OCI-LY7 (cell line): ENCODE measurements at regions not wholly inside any gene's neighbourhood (a gene's known extent, or its start where the extent isn't known, plus 50 kb on each side); places are given as distances from the start of the nearest gene placed in this dataset.

Experiments used
- BruUV-seq: library from RNA; stranded (reverse); fragments of 400-500 nt; replicated peaks from 2 replicates; lab custom pipeline; 2021; lab: Mats Ljungman, UMichigan
- CTCF ChIA-PET: fragments of 300-600 bp; sonication (Branson Sonifier 250); formaldehyde crosslinking; loops from one replicate; lab custom pipeline; 2022; ENCODE audit warnings: antibody characterized with exemption; ENCODE audit not compliant: unreplicated experiment; lab: Charles Lee
- POLR2A ChIA-PET: fragments of 300-600 bp; sonication (Branson Sonifier 250); formaldehyde crosslinking; loops from one replicate; lab custom pipeline; 2022; ENCODE audit warnings: antibody characterized with exemption; lab: Charles Lee
- DNase-seq: peaks from one replicate; pipeline ENCODE4 v3.0.0-alpha.2; 2015; ENCODE audit warnings: low spot score
- H2AFZ ChIP-seq: fragments of 200-600 bp; sonication (generic), shearing (Covaris generic); 2 replicates; pipeline ENCODE4 v1.6.1; 2014; ENCODE audit warnings: mild to moderate bottlenecking, antibody characterized with exemption, low read length, moderate library complexity
- H3K27ac ChIP-seq: fragments of 200-600 bp; sonication (generic); 2 replicates; pipeline ENCODE4 v1.5.1; 2014; ENCODE audit warnings: mixed run types, low read depth, mild to moderate bottlenecking, moderate library complexity, low read length, inconsistent platforms; ENCODE audit not compliant: poor library complexity, severe bottlenecking
- H3K36me3 ChIP-seq: fragments of 200-600 bp; sonication (generic); 2 replicates; pipeline ENCODE4 v1.6.1; 2014; ENCODE audit warnings: mild to moderate bottlenecking, antibody characterized with exemption, low read length, moderate library complexity, mixed read lengths; ENCODE audit not compliant: insufficient read depth
- H3K4me1 ChIP-seq: fragments of 200-600 bp; sonication (generic); 2 replicates; pipeline ENCODE4 v1.5.1; 2014; ENCODE audit warnings: mild to moderate bottlenecking, low read length; ENCODE audit not compliant: insufficient read depth, poor library complexity, severe bottlenecking
- H3K4me2 ChIP-seq: fragments of 200-600 bp; sonication (generic); 2 replicates; pipeline ENCODE4 v1.6.1; 2014; ENCODE audit warnings: mild to moderate bottlenecking, low read length
- H3K4me3 ChIP-seq: fragments of 200-600 bp; sonication (generic); 2 replicates; pipeline ENCODE4 v1.5.1; 2014; ENCODE audit warnings: mild to moderate bottlenecking, low read depth, low read length; ENCODE audit not compliant: poor library complexity, severe bottlenecking
- H3K79me2 ChIP-seq: fragments of 200-600 bp; sonication (generic); 2 replicates; pipeline ENCODE4 v1.6.1; 2016; ENCODE audit warnings: low read depth, mild to moderate bottlenecking, low read length, moderate library complexity, mixed read lengths; ENCODE audit not compliant: insufficient read depth
- H3K9me2 ChIP-seq: fragments of 200-600 bp; sonication (generic); 2 replicates; pipeline ENCODE4 v1.6.1; 2016; ENCODE audit warnings: mild to moderate bottlenecking, low read length, mixed read lengths; ENCODE audit not compliant: insufficient read depth
- H3K9me3 ChIP-seq: fragments of 200-600 bp; sonication (generic); 2 replicates; pipeline ENCODE4 v1.6.1; 2014; ENCODE audit warnings: mild to moderate bottlenecking, mixed run types, low read length, mixed read lengths
- H4K20me1 ChIP-seq: fragments of 200-600 bp; sonication (generic); 2 replicates; pipeline ENCODE4 v1.6.1; 2014; ENCODE audit warnings: mild to moderate bottlenecking, antibody characterized with exemption, low read length, moderate library complexity, mixed read lengths; ENCODE audit not compliant: insufficient read depth
- EZH2phosphoT487 ChIP-seq: fragments of 200-600 bp; sonication (generic); IDR thresholded peaks from 2 replicates; pipeline ENCODE4 v1.6.1; 2018; ENCODE audit warnings: low read depth, borderline replicate concordance, mild to moderate bottlenecking, mixed run types, antibody characterized with exemption, low read length, moderate library complexity, mixed read lengths
- intact Hi-C: fragments of 100-400 bp; cut with micrococcal nuclease; formaldehyde crosslinking; loops from one replicate; pipeline ENCODE4 v1.10.0; 2022; ENCODE audit not compliant: unreplicated experiment
- TF ChIP-seq, protein P1 (sequence below): fragments of 200-600 bp; sonication (generic); conservative IDR thresholded peaks from 2 replicates; pipeline ENCODE4 v1.5.1; 2014; ENCODE audit warnings: mild to moderate bottlenecking, antibody characterized with exemption, low read length, moderate library complexity, mixed read lengths

DNA sequence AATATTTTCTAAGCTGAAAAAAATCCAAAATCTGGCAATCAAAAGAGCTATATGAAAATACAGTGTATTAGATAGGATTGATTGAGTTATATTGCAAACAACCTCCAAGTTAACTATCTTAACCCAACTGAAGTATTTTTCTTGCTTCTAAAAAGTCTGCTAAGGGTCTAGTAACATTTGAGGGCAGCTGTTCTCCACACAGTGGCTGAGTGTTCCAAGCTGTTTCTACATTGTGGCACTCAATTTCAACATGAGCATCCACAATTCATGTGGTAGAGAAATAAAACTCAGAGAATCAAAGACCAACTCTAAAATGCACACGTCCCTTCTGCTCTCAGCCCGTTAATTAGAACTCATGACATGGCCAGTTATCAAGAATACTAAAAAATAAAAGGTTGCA, 340.0 kb downstream of the C12orf50 start:
- TF ChIP-seq, protein P1, sequence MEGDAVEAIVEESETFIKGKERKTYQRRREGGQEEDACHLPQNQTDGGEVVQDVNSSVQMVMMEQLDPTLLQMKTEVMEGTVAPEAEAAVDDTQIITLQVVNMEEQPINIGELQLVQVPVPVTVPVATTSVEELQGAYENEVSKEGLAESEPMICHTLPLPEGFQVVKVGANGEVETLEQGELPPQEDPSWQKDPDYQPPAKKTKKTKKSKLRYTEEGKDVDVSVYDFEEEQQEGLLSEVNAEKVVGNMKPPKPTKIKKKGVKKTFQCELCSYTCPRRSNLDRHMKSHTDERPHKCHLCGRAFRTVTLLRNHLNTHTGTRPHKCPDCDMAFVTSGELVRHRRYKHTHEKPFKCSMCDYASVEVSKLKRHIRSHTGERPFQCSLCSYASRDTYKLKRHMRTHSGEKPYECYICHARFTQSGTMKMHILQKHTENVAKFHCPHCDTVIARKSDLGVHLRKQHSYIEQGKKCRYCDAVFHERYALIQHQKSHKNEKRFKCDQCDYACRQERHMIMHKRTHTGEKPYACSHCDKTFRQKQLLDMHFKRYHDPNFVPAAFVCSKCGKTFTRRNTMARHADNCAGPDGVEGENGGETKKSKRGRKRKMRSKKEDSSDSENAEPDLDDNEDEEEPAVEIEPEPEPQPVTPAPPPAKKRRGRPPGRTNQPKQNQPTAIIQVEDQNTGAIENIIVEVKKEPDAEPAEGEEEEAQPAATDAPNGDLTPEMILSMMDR = no peak
- no peak for TF ChIP-seq EZH2phosphoT487
- Histone ChIP-seq H3K9me3 (no peaks in the 10 kb centered on the region), H3K4me3 (no peak overlapping the region), H3K79me2 (no peaks in the 10 kb centered on the region), H3K9me2 (no peaks in the 10 kb centered on the region), H4K20me1 (no peaks in the 10 kb centered on the region), H3K36me3 (no peaks in the 10 kb centered on the region), H3K4me1 (no peaks in the 10 kb centered on the region), H3K27ac (no peak overlapping the region), H3K4me2 (no peak overlapping the region), H2AFZ (no peak overlapping the region)
- intact Hi-C loops = no loop called here
- no peak for DNase-seq
- CTCF ChIA-PET = no interaction called here
- POLR2A ChIA-PET = no interaction called here
- BruUV-seq = no TSS peak

DNA sequence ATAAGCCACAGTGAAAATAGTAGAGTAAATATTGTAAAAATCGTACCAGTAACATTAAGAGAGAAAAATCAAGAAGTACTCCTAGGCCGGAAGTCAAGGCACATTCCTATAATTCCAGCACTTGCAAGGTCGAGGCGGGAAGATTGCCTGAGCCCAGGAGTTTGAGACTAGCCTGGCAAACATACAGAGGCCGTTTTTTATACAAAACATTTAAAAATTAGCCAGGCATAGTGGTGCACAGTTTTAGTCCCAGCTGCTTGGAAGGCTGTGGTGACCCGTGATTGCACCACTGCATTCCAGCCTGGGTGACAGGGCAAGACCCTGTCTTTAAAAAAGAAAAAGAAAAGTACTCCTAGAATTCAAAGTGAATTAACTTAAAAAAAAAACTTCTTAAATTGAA, 341.8 kb downstream of the C12orf50 start:
- Histone ChIP-seq H3K9me2 (no peaks in the 10 kb centered on the region), H3K9me3 (no peaks in the 10 kb centered on the region), H3K4me1 (no peaks in the 10 kb centered on the region), H3K27ac (no peak overlapping the region), H4K20me1 (no peaks in the 10 kb centered on the region), H3K79me2 (no peaks in the 10 kb centered on the region), H3K4me3 (no peak overlapping the region), H2AFZ (no peak overlapping the region), H3K4me2 (no peak overlapping the region), H3K36me3 (no peaks in the 10 kb centered on the region)
- POLR2A ChIA-PET = no interaction called here
- no TSS peak for BruUV-seq
- CTCF ChIA-PET = no interaction called here
- intact Hi-C loops = no loop called here
- DNase-seq = no peak
- TF ChIP-seq EZH2phosphoT487 = no peak
- TF ChIP-seq, protein P1 = no peak

DNA sequence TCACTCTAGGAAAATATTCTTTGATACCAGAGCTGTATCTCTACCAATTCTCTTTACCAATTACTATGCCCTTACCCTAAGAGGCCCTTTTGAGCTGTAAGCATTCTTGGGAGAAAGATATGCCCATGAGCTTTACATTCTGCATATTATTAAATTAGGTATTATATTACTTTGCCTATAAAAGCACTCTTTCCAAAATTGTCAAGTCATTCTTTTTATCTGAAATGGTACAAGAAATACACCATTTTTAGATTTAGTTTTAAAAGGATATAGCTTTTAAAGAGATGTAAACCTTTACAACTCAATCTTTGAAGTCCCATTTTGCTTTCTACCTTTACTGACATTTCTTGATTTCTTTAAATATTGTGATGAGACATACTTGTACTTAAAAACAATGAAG, 343.5 kb downstream of the C12orf50 start:
- no peaks in the 10 kb centered on the region for H3K9me3 ChIP-seq
- H3K4me3 ChIP-seq = no peak overlapping the region
- H3K27ac ChIP-seq = no peak overlapping the region
- no peaks in the 10 kb centered on the region for H3K9me2 ChIP-seq
- BruUV-seq = no TSS peak
- intact Hi-C loops = no loop called here
- no peak overlapping the region for H3K4me2 ChIP-seq
- no peaks in the 10 kb centered on the region for H3K36me3 ChIP-seq
- DNase-seq = no peak
- ChIA-PET POLR2A (no interaction called here), CTCF (no interaction called here)
- no peak for TF ChIP-seq EZH2phosphoT487
- TF ChIP-seq, protein P1 = no peak
- no peaks in the 10 kb centered on the region for H3K79me2 ChIP-seq
- no peaks in the 10 kb centered on the region for H3K4me1 ChIP-seq
- no peaks in the 10 kb centered on the region for H4K20me1 ChIP-seq
- no peak overlapping the region for H2AFZ ChIP-seq
